Inferior parietal cortex (tissue), 1 donor: ENCODE measurements at regions not wholly inside any gene's neighbourhood (a gene's known extent, or its start where the extent isn't known, plus 50 kb on each side); places are given as distances from the start of the nearest gene placed in this dataset.

Source experiments
- DNase-seq: peaks from one replicate; pipeline ENCODE4 v3.0.0-alpha.2; 2016; ENCODE audit errors: extremely low spot score

- DNase-seq: no peak
Measured at GRCh38 chr15:66832664-66833063, 130.6 kb downstream of the SMAD6 start.

- no peak for DNase-seq
Measured at GRCh38 chr15:66833371-66833770, 131.3 kb downstream of the SMAD6 start.

GRCh38 chr15:66833803-66834202 lies 131.8 kb downstream of the SMAD6 start:
- no peak for DNase-seq

GRCh38 chr15:66834881-66835878 lies 133.1 kb downstream of the SMAD6 start:
- DNase-seq: no peak

GRCh38 chr15:66836231-66837030 lies 134.4 kb downstream of the SMAD6 start:
- no peak for DNase-seq

GRCh38 chr15:66838202-66838601 lies 136.2 kb downstream of the SMAD6 start:
- DNase-seq: no peak

GRCh38 chr15:66838671-66839239 lies 136.7 kb downstream of the SMAD6 start:
- no peak for DNase-seq

- no peak for DNase-seq
Measured at GRCh38 chr15:66839506-66840112, 137.6 kb downstream of the SMAD6 start.

- DNase-seq: no peak
Measured at GRCh38 chr15:66840615-66841390, 138.8 kb downstream of the SMAD6 start.

- no peak for DNase-seq
Measured at GRCh38 chr15:66841953-66842681, 140.1 kb downstream of the SMAD6 start.

GRCh38 chr15:66842710-66843441 lies 140.8 kb downstream of the SMAD6 start:
- no peak for DNase-seq

- no peak for DNase-seq
Measured at GRCh38 chr15:66843581-66843980, 141.5 kb downstream of the SMAD6 start.

- no peak for DNase-seq
Measured at GRCh38 chr15:66844041-66844746, 142.2 kb downstream of the SMAD6 start.

GRCh38 chr15:66844747-66845145 lies 142.7 kb downstream of the SMAD6 start:
- no peak for DNase-seq

- no peak for DNase-seq
Measured at GRCh38 chr15:66845266-66845785, 143.3 kb downstream of the SMAD6 start.

- no peak for DNase-seq
Measured at GRCh38 chr15:66846031-66846430, 144.0 kb downstream of the SMAD6 start.

- DNase-seq: no peak
Measured at GRCh38 chr15:66846811-66847210, 144.8 kb downstream of the SMAD6 start.

GRCh38 chr15:66847565-66847991 lies 145.5 kb downstream of the SMAD6 start:
- DNase-seq: no peak

- no peak for DNase-seq
Measured at GRCh38 chr15:66848116-66848515, 146.1 kb downstream of the SMAD6 start.
